ENCODE measurements at regions not wholly inside any gene's neighbourhood (a gene's known extent, or its start where the extent isn't known, plus 50 kb on each side); places are given as distances from the start of the nearest gene placed in this dataset.

- whole genome bisulfite sequencing, 2 donors = 34 to 54% methylated on average over 6 of the region's 6 CpGs
- H3K27ac ChIP-seq (ENCODE audit: low read depth in 1 of 2, low read length in 1 of 2) = no peak overlapping the region
- ATAC-seq (ENCODE audit: insufficient read depth, low FRiP score) (no peak), DNase-seq (peak in 1 of 3 donors; percentile 25)
- H3K9me3 ChIP-seq (ENCODE audit: control insufficient read depth in 4 of 4, insufficient read depth in 3 of 4, low read length in 3 of 4) = no peaks in the 10 kb centered on the region
- no peaks in the 10 kb centered on the region for H3K27me3 ChIP-seq (ENCODE audit: control insufficient read depth in 3 of 3, insufficient read depth in 3 of 3, low read length in 2 of 3)
- no peak overlapping the region for H3K4me3 ChIP-seq
- H3K36me3 ChIP-seq (ENCODE audit: control insufficient read depth in 4 of 4, insufficient read depth in 4 of 4, low read length in 4 of 4) = no peaks in the 10 kb centered on the region
- H3K4me1 ChIP-seq (ENCODE audit: control insufficient read depth in 5 of 5, insufficient read depth in 5 of 5, low read length in 5 of 5) = peaks cover 0 to 13% (median 0%) of the 10 kb centered on the region in 5 donors
- no peak overlapping the region for H3K9ac ChIP-seq (ENCODE audit: insufficient read depth in 1 of 2, low read length in 2 of 2)
- TF ChIP-seq CTCF (IDR thresholded peaks at IDR 0.05; ENCODE audit: control extremely low read depth, extremely low read depth) = no peak
Observed at GRCh38 chr18:26702086-26702485, 153.7 kb upstream of the KCTD1 start.

DNA sequence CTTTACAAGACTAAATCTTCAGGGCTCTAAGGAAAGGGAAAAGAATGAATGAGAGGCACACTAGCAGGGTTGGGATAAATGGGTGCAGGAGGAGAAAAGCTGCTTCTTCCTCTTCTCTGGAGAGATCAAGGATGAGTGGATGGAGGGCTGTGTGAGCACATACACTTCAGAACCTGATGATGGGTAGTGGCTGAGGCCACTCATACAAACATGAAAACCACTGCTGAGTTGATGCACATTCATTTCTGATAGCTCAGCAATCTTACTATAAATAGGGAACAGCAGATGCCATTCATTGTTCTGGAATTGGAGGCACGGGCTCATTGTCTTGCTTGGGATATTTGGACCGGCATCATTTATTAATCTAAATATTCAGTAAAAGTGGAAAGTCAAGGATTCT is 152.4 kb upstream of the KCTD1 start:
- DNase-seq (no peak), ATAC-seq (ENCODE audit: insufficient read depth, low FRiP score) (no peak)
- H3K9me3 ChIP-seq (ENCODE audit: control insufficient read depth in 4 of 4, insufficient read depth in 3 of 4, low read length in 3 of 4) = no peaks in the 10 kb centered on the region
- peaks cover 0 to 19% (median 0%) of the 10 kb centered on the region in 5 donors for H3K4me1 ChIP-seq (ENCODE audit: control insufficient read depth in 5 of 5, insufficient read depth in 5 of 5, low read length in 5 of 5)
- H3K9ac ChIP-seq (ENCODE audit: insufficient read depth in 1 of 2, low read length in 2 of 2) = no peak overlapping the region
- H3K27ac ChIP-seq (ENCODE audit: low read depth in 1 of 2, low read length in 1 of 2) = no peak overlapping the region
- H3K36me3 ChIP-seq (ENCODE audit: control insufficient read depth in 4 of 4, insufficient read depth in 4 of 4, low read length in 4 of 4) = no peaks in the 10 kb centered on the region
- 84 to 89% methylated on average over 2 of the region's 2 CpGs for WGBS, 2 donors
- no peaks in the 10 kb centered on the region for H3K27me3 ChIP-seq (ENCODE audit: control insufficient read depth in 3 of 3, insufficient read depth in 3 of 3, low read length in 2 of 3)
- no peak for TF ChIP-seq CTCF (IDR thresholded peaks at IDR 0.05; ENCODE audit: control extremely low read depth, extremely low read depth)
- no peak overlapping the region for H3K4me3 ChIP-seq

DNA sequence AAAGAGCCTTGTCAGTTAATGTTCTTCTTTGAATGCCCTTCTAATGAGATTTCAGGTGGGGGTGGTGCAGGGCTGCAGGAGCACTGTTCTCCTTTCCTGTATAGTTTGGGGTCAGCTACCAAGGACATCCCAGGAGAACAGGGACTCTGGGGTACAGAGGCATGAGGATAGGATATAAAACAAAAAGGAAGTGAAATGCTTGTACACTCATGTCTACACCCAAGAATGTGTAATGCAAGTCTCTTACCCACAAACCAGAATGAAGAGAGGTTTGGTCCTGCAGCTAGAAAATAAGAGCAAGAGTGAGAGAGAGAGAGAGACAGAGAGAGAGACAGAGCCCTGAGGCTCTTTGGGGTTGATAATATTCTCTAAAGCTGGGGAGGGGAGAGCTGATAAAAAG is 151.8 kb upstream of the KCTD1 start:
- Histone ChIP-seq H3K36me3 (ENCODE audit: control insufficient read depth in 4 of 4, insufficient read depth in 4 of 4, low read length in 4 of 4) (no peaks in the 10 kb centered on the region), H3K9ac (ENCODE audit: insufficient read depth in 1 of 2, low read length in 2 of 2) (no peak overlapping the region), H3K4me3 (no peak overlapping the region), H3K27me3 (ENCODE audit: control insufficient read depth in 3 of 3, insufficient read depth in 3 of 3, low read length in 2 of 3) (no peaks in the 10 kb centered on the region), H3K9me3 (ENCODE audit: control insufficient read depth in 4 of 4, insufficient read depth in 3 of 4, low read length in 3 of 4) (no peaks in the 10 kb centered on the region), H3K4me1 (ENCODE audit: control insufficient read depth in 5 of 5, insufficient read depth in 5 of 5, low read length in 5 of 5) (peaks cover 0 to 21% (median 0%) of the 10 kb centered on the region in 5 donors), H3K27ac (ENCODE audit: low read depth in 1 of 2, low read length in 1 of 2) (no peak overlapping the region)
- ATAC-seq (ENCODE audit: insufficient read depth, low FRiP score) (no peak), DNase-seq (no peak)
- no peak for TF ChIP-seq CTCF (IDR thresholded peaks at IDR 0.05; ENCODE audit: control extremely low read depth, extremely low read depth)

DNA sequence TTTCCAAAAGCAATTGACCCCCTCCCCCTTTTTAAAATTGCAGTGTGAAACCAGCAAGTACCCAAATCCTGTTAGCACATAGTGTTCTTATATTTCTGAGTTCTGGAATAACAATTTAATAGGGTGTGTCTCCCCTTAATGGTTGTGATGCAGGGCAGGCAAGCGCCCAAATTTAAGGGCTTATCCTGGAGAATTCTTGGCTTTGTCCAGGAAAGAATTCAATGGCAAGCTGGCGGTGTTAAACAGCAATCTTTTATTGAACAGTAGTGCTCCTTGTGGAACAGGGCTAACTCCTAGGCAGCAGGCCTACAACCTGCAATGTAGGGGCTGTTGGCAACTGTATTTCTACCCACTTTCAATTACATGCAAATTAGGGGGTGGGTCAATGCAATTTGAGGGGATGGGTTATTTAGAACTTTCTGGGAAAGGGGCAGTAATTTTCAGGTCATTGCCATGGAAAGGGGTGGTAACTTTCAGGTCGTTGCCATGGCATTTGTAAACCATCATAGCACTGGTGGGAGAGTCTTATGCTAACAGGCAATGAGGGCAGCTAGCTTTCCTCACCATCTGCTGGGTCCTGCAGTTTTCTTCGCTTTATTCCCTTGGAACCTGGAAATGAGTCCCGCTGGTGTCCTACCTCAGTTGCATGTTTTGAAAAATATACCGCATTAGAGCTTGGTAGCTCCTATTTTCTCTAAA is 149.0 kb upstream of the KCTD1 start:
- no peaks in the 10 kb centered on the region for H3K36me3 ChIP-seq (ENCODE audit: control insufficient read depth in 4 of 4, insufficient read depth in 4 of 4, low read length in 4 of 4)
- no peak for TF ChIP-seq CTCF (IDR thresholded peaks at IDR 0.05; ENCODE audit: control extremely low read depth, extremely low read depth)
- H3K27ac ChIP-seq (ENCODE audit: low read depth in 1 of 2, low read length in 1 of 2) = no peak overlapping the region
- 87 to 88% methylated on average over 6 of the region's 6 CpGs for WGBS, 2 donors
- H3K9me3 ChIP-seq (ENCODE audit: control insufficient read depth in 4 of 4, insufficient read depth in 3 of 4, low read length in 3 of 4) = no peaks in the 10 kb centered on the region
- no peaks in the 10 kb centered on the region for H3K27me3 ChIP-seq (ENCODE audit: control insufficient read depth in 3 of 3, insufficient read depth in 3 of 3, low read length in 2 of 3)
- H3K4me3 ChIP-seq = no peak overlapping the region
- DNase-seq = peak in 2 of 3 donors; percentile 17
- ATAC-seq (ENCODE audit: insufficient read depth, low FRiP score) = no peak
- peaks cover 0 to 21% (median 0%) of the 10 kb centered on the region in 5 donors for H3K4me1 ChIP-seq (ENCODE audit: control insufficient read depth in 5 of 5, insufficient read depth in 5 of 5, low read length in 5 of 5)
- no peak overlapping the region for H3K9ac ChIP-seq (ENCODE audit: insufficient read depth in 1 of 2, low read length in 2 of 2)
